IPS-15b (cell line): ENCODE measurements at regions not wholly inside any gene's neighbourhood (a gene's known extent, or its start where the extent isn't known, plus 50 kb on each side); places are given as distances from the start of the nearest gene placed in this dataset.
"Not testable (repeated sequence)": the region's sequence is repeated elsewhere in the genome, so short reads cannot be mapped to it uniquely, and the experiment has no call there.

Experiments used
- H3K27me3 ChIP-seq: one replicate; pipeline ENCODE4 v1.6.1; 2013; ENCODE audit warnings: low read length; ENCODE audit not compliant: control insufficient read depth, insufficient read depth
- H3K36me3 ChIP-seq: one replicate; pipeline ENCODE4 v1.6.1; 2013; ENCODE audit warnings: low read length; ENCODE audit not compliant: control insufficient read depth, insufficient read depth
- H3K4me1 ChIP-seq: one replicate; pipeline ENCODE4 v1.6.1; 2013; ENCODE audit warnings: mild to moderate bottlenecking, low read length; ENCODE audit not compliant: control insufficient read depth, insufficient read depth
- H3K4me3 ChIP-seq: one replicate; pipeline ENCODE4 v1.5.1; 2013; ENCODE audit warnings: low read depth, low read length
- H3K9ac ChIP-seq: one replicate; pipeline ENCODE4 v1.6.1; 2013; ENCODE audit warnings: low read depth, mild to moderate bottlenecking, low read length
- H3K9me3 ChIP-seq: one replicate; pipeline ENCODE4 v1.6.1; 2013; ENCODE audit warnings: mild to moderate bottlenecking, low read length; ENCODE audit not compliant: control insufficient read depth, insufficient read depth

GRCh38 chr3:197364410-197365071, 66.1 kb upstream of the DLG1 start:
- H3K36me3 ChIP-seq, result no peaks in the 10 kb centered on the region
- H3K4me3 ChIP-seq, result no peak overlapping the region
- H3K9me3 ChIP-seq, result peaks cover 7% of the 10 kb centered on the region
- H3K27me3 ChIP-seq, result no peaks in the 10 kb centered on the region
- H3K9ac ChIP-seq, result no peak overlapping the region
- peaks cover 7% of the 10 kb centered on the region for H3K4me1 ChIP-seq

DNA sequence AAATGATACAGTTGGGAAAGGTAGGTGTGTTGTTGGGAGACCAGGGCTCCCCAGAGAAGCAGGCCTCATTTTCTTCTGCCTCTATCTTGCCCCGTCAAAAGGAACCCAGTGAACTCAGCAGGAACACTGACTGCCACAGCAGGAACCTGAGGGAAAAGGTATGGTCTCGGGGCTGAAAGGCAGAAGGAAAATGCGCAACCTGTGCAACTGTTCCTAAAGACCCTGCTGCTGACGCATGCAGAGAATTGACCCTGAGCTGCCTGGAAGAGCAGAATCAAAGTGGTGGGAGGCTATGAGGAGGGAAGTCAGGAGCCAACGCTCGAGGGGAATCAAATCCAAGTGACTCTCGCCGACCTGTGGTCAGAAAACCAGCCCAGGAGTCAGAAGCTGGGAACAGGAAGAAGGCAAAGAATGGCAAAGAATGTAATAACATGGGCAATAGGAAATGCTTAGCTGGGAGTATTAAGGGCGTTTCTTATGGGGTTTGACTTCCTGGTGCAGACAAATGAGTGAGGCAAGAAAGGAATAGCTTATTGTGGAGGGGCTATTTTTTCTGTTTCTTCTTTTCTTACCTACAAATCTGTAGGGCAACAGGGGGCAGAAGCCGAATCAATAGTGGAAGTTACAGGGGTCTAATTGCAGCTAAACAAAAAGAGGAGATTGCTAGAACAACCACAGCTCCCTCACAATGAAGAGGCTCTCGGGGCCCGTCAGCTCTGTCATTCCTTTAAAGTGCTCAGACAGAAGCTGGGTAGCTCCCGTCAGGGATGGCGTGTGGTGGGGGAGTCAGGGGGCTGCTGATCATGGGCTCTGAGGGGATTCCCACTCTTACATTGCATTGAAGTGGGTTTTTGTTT, 65.4 kb upstream of the DLG1 start:
- Histone ChIP-seq H3K4me3 (no peak overlapping the region), H3K27me3 (no peaks in the 10 kb centered on the region), H3K36me3 (no peaks in the 10 kb centered on the region), H3K9me3 (peaks cover 13% of the 10 kb centered on the region), H3K9ac (no peak overlapping the region), H3K4me1 (peaks cover 7% of the 10 kb centered on the region)

DNA sequence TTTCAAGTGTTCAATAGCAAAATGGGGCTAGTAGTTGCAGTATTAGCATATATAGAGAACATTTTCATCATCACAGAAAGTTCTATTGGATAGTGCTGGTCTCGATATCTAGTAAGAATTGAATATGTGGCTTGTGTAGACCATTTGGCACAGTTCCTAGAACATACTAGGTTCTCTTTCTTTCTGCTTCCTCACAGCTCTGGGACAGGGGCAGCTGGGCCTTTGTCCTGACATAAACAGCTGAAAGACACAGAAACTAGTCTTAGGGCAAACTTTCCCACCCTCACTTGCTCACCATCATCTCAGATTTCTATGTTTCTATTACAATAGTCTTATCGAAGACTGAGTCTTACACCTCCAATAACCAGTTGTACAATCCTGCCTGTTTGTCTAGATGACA, 63.7 kb upstream of the DLG1 start:
- Histone ChIP-seq H3K9me3 (peaks cover 14% of the 10 kb centered on the region), H3K4me1 (no peaks in the 10 kb centered on the region), H3K36me3 (no peaks in the 10 kb centered on the region), H3K4me3 (no peak overlapping the region), H3K27me3 (no peaks in the 10 kb centered on the region), H3K9ac (no peak overlapping the region)

DNA sequence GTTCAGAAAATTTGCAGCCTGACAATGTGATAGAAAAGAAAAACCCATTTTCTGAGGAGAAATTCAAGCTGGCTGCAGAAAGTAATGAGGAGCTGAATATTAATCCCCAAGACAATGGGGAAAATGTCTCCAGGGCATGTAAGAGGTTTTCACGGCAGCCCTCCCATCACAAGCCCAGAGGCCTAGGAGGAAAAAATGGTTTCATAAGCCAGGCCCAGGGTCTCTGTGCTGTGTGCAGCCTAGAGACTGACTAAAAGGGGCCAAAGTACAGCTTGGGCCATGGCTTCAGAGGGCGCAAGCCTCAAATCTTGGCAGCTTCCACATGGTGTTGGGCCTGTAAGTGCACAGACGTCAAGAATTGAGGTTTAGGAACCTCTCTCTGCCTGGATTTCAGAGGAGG, 61.7 kb upstream of the DLG1 start:
- H3K4me3 ChIP-seq, H3K4me1 ChIP-seq, H3K36me3 ChIP-seq, H3K27me3 ChIP-seq, H3K9ac ChIP-seq: not testable (repeated sequence)
- peaks cover 14% of the 10 kb centered on the region for H3K9me3 ChIP-seq

DNA sequence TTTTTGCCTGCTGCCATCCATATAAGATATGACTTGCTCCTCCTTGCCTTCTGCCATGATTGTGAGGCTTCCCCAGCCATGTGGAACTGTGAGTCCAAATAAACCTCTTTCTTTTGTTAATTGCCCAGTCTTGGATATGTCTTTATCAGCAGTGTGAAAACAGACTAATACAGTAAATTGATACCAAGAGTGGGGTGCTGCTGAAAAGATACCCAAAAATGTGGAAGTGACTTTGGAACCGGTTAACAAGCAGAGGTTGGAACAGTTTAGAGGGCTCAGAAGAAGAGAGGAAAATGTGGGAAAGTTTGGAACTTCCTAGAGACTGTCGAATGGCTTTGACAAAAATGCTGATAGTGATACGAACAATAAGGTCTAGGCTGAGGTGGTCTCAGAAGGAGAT, 61.1 kb upstream of the DLG1 start:
- not testable (repeated sequence) for H3K9ac ChIP-seq, H3K4me3 ChIP-seq, H3K36me3 ChIP-seq

DNA sequence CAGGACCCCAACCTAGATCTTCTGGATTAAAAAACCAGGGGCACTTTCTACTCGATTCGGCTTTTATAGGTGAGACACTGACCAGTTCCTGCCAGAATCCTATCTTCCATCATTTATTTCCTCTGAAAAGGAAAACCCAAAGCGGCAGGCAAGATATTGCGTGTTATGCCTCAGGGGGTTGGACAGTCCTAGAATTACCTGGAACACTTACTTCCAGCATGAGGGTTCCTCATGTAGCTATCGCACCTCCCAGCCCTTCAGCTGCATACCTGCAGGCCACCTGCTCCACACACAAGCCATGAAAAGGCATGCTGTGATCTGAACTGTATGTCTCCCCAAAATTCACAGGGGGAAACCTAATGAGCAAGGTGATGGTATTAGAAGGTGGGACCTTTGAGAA, 58.3 kb upstream of the DLG1 start:
- no peaks in the 10 kb centered on the region for H3K27me3 ChIP-seq
- H3K36me3 ChIP-seq, result no peaks in the 10 kb centered on the region
- H3K9me3 ChIP-seq, result peaks cover 14% of the 10 kb centered on the region
- H3K4me1 ChIP-seq, result no peaks in the 10 kb centered on the region
- H3K4me3 ChIP-seq, result no peak overlapping the region
- H3K9ac ChIP-seq, result no peak overlapping the region

More for the DNA sequence above, 61.1 kb upstream of the DLG1 start:
- H3K4me1 ChIP-seq, H3K27me3 ChIP-seq: not testable (repeated sequence)
- H3K9me3 ChIP-seq, result peaks cover 14% of the 10 kb centered on the region

- Histone ChIP-seq H3K9ac (no peak overlapping the region), H3K4me1 (no peaks in the 10 kb centered on the region), H3K27me3 (no peaks in the 10 kb centered on the region), H3K4me3 (no peak overlapping the region), H3K36me3 (no peaks in the 10 kb centered on the region), H3K9me3 (peaks cover 14% of the 10 kb centered on the region)
Observed at GRCh38 chr3:197356275-197356674, 57.9 kb upstream of the DLG1 start.

GRCh38 chr3:197355713-197356112, 57.3 kb upstream of the DLG1 start:
- Histone ChIP-seq H3K27me3 (no peaks in the 10 kb centered on the region), H3K9ac (no peak overlapping the region), H3K4me3 (no peak overlapping the region), H3K4me1 (no peaks in the 10 kb centered on the region), H3K9me3 (peaks cover 13% of the 10 kb centered on the region), H3K36me3 (no peaks in the 10 kb centered on the region)

GRCh38 chr3:197354568-197355001, 56.2 kb upstream of the DLG1 start:
- H3K36me3 ChIP-seq, result no peaks in the 10 kb centered on the region
- no peak overlapping the region for H3K9ac ChIP-seq
- H3K4me3 ChIP-seq, result no peak overlapping the region
- H3K27me3 ChIP-seq, result no peaks in the 10 kb centered on the region
- H3K9me3 ChIP-seq, result peaks cover 6% of the 10 kb centered on the region
- no peaks in the 10 kb centered on the region for H3K4me1 ChIP-seq

- Histone ChIP-seq H3K4me1 (no peaks in the 10 kb centered on the region), H3K4me3 (no peak overlapping the region)
Observed at GRCh38 chr3:197353867-197354567, 55.6 kb upstream of the DLG1 start.

DNA sequence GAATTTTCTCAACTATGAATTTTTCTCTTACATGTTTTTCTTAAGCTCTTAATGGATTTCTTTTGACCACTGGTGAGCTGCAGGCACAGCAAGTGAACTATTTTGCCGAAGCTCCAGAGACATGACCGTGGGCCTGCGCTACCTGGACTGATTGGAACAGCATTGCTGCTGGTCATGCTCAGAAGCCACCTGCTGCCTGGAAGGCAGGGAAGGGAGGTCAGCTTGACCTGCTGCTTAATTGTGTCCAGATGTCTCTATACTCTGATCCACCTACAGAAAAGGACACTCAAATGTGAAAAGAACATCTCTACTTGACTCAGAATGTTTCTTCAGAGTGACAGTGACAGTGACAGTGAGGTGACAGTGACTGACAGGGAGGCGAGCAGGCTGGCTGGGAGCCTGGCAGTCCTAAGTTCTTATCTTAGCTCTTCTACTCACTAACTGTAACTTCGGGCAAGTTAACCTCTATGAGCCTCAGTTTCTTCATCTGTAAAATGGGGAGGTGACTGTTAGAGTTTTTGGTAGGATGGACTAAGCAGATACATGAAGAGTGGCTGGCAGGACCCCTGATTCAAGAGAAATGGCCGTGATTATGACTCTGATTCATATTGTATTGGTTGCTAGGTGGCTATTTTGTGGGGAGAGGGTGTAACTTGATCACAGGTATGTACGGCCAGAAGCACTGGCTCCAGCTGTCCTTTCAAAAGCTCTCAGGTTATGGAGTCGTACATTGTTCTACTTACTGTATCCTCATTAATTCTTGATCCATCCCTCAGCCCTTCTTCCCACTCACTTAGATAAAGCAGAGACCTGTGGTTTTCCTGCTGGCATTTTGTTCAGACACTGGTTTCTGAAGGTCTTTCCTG, 54.8 kb upstream of the DLG1 start:
- H3K9me3 ChIP-seq, result no peaks in the 10 kb centered on the region
- no peaks in the 10 kb centered on the region for H3K36me3 ChIP-seq
- no peaks in the 10 kb centered on the region for H3K4me1 ChIP-seq
- no peak overlapping the region for H3K9ac ChIP-seq
- H3K4me3 ChIP-seq, result no peak overlapping the region
- no peaks in the 10 kb centered on the region for H3K27me3 ChIP-seq

More at GRCh38 chr3:197353867-197354567, 55.6 kb upstream of the DLG1 start:
- Histone ChIP-seq H3K9me3 (peaks cover 3% of the 10 kb centered on the region), H3K36me3 (no peaks in the 10 kb centered on the region), H3K27me3 (no peaks in the 10 kb centered on the region), H3K9ac (no peak overlapping the region)
